Subcutaneous abdominal adipose tissue (tissue), 5 donors: ENCODE measurements at regions not wholly inside any gene's neighbourhood (a gene's known extent, or its start where the extent isn't known, plus 50 kb on each side); places are given as distances from the start of the nearest gene placed in this dataset.

Experiments
- H3K27ac ChIP-seq: one replicate; pipeline ENCODE4 v1.7.0; 2013; ENCODE audit warnings: low read depth, mild to moderate bottlenecking, inconsistent platforms, low read length, moderate library complexity
- H3K27me3 ChIP-seq, 5 donors: one replicate each; pipeline ENCODE4 v1.7.0; 2013; ENCODE audit warnings: low read length in 5 of 5, inconsistent platforms in 1 of 5; ENCODE audit not compliant: control insufficient read depth in 5 of 5, insufficient read depth in 4 of 5
- H3K36me3 ChIP-seq, 5 donors: one replicate each; pipeline ENCODE4 v1.7.0; 2013; ENCODE audit warnings: low read length in 5 of 5; ENCODE audit not compliant: control insufficient read depth in 5 of 5, insufficient read depth in 5 of 5
- H3K4me1 ChIP-seq, 5 donors: one replicate each; pipeline ENCODE4 v1.7.0; 2013; ENCODE audit warnings: low read length in 5 of 5, mild to moderate bottlenecking in 3 of 5, moderate library complexity in 1 of 5; ENCODE audit not compliant: control insufficient read depth in 5 of 5, insufficient read depth in 5 of 5
- H3K4me3 ChIP-seq, 5 donors: one replicate each; pipeline ENCODE4 v1.7.0; 2013; ENCODE audit warnings: low read length in 5 of 5, low read depth in 1 of 5
- H3K9ac ChIP-seq, 5 donors: one replicate each; pipeline ENCODE4 v1.7.0; 2013; ENCODE audit warnings: low read length in 5 of 5, mild to moderate bottlenecking in 4 of 5, moderate library complexity in 3 of 5
- H3K9me3 ChIP-seq, 5 donors: one replicate each; pipeline ENCODE4 v1.7.0; 2013; ENCODE audit warnings: low read length in 5 of 5; ENCODE audit not compliant: control insufficient read depth in 5 of 5
- donor health status: healthy.
- donor health status: healthy.
- donor health status: healthy.
- donor health status: healthy.
- donor health status: healthy.

DNA sequence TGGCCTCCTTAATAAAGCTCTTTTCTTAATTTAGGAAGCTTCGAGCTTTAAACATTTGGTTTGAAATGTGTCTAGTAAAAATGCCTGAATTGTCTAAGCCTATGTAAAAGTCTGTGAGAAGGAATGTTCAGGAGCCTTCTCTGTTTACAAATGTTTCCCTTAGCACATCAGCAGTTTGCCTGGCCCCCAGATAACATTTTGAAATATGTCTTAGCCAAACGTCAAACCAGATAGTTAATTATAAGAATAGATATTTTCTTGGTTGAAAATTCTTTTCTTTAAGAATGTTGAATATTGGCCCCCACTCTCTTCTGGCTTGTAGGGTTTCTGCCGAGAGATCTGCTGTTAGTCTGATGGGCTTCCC lies 498.6 kb downstream of the CCDC85A start:
- Histone ChIP-seq H3K9me3 (no peaks in the 10 kb centered on the region), H3K27ac (no peak overlapping the region), H3K27me3 (no peaks in the 10 kb centered on the region), H3K4me3 (no peak overlapping the region), H3K4me1 (peaks cover 0 to 3% (median 0%) of the 10 kb centered on the region in 5 donors), H3K9ac (no peak overlapping the region), H3K36me3 (no peaks in the 10 kb centered on the region)

DNA sequence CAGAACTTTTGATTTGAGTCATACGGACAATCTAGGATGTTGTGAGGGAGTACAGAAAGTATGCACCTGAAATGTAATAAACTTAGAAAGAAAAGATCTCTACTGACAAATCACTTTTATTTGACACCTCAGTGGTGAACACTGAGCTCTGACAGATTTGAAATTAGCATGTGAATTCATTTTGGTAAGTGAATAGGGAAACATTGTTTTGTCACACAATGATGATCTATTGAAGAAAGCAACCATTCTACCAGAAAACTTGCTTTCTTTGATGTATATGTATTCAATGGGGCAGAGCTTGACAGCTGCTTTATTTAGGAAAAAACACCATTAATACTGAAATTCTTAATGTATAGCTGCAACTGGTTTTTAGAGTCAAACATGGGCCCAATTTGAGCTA lies 500.5 kb downstream of the CCDC85A start:
- Histone ChIP-seq H3K9ac (no peak overlapping the region), H3K4me3 (no peak overlapping the region), H3K9me3 (no peaks in the 10 kb centered on the region), H3K4me1 (peaks cover 0 to 3% (median 0%) of the 10 kb centered on the region in 5 donors), H3K27me3 (no peaks in the 10 kb centered on the region), H3K27ac (no peak overlapping the region), H3K36me3 (no peaks in the 10 kb centered on the region)

DNA sequence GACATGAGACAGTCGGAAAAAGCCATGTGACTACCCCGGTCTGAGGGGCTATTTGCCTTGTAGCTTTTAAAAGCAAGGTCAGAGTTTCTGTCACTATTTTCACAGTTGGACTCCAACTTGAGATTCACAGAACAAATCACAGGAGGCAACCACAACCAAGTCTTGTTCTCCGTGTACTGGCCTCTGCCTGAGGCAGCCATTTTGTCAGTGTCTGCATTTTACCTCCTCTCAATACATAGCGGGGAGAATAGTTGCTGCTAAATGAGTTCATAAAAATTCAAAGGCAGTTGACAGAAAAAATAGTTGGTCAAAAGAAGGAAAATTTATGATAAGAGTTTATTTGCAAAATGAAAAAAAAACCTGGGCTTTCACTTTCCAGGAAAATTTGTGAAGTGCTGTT lies 501.4 kb downstream of the CCDC85A start:
- no peaks in the 10 kb centered on the region for H3K27me3 ChIP-seq
- no peaks in the 10 kb centered on the region for H3K36me3 ChIP-seq
- no peak overlapping the region for H3K4me3 ChIP-seq
- no peak overlapping the region for H3K9ac ChIP-seq
- no peaks in the 10 kb centered on the region for H3K9me3 ChIP-seq
- no peak overlapping the region for H3K27ac ChIP-seq
- H3K4me1 ChIP-seq = peaks cover 0 to 3% (median 0%) of the 10 kb centered on the region in 5 donors

DNA sequence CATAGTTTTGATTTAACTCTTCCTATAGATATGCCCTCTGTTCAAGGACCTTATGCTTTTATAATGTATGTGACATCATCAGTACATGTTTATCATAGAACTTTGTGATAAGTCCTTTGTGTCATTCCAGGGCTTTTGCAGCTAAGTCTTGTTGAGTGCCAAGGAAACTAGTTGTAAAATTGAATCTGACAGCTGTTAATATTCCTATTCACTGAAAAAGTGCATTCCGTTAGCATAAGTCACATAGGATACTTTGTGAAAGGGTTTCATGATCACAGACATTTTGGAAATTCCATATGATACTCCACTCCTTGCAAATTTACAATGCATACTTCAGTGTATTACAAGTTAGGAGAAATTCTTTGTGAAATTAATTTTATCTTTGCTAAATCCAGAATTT lies 503.4 kb downstream of the CCDC85A start:
- H3K4me1 ChIP-seq = no peaks in the 10 kb centered on the region
- no peaks in the 10 kb centered on the region for H3K27me3 ChIP-seq
- H3K9me3 ChIP-seq = no peaks in the 10 kb centered on the region
- no peak overlapping the region for H3K27ac ChIP-seq
- no peak overlapping the region for H3K9ac ChIP-seq
- H3K4me3 ChIP-seq = no peak overlapping the region
- H3K36me3 ChIP-seq = no peaks in the 10 kb centered on the region

DNA sequence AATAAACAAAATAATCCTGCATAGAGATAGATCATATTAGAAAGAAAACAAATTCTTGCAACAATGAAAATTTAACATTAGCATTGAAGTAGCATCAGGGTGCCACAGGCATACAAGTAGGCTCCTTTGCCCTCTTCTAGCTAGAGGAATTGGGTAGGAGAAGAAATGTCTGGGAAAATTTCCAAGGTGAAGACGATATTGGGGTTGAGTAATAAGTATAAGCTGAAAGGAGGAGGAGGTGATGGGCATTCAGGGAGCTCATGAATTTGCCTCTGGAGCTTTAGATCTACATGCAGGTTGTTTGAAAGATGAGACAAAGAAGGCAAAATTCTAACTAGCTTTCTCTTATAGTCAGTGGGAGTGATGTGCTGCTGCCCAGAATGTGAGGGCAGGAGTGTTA lies 504.9 kb downstream of the CCDC85A start:
- no peaks in the 10 kb centered on the region for H3K27me3 ChIP-seq
- H3K27ac ChIP-seq = no peak overlapping the region
- H3K36me3 ChIP-seq = no peaks in the 10 kb centered on the region
- H3K4me3 ChIP-seq = no peak overlapping the region
- no peak overlapping the region for H3K9ac ChIP-seq
- no peaks in the 10 kb centered on the region for H3K4me1 ChIP-seq
- H3K9me3 ChIP-seq = no peaks in the 10 kb centered on the region

DNA sequence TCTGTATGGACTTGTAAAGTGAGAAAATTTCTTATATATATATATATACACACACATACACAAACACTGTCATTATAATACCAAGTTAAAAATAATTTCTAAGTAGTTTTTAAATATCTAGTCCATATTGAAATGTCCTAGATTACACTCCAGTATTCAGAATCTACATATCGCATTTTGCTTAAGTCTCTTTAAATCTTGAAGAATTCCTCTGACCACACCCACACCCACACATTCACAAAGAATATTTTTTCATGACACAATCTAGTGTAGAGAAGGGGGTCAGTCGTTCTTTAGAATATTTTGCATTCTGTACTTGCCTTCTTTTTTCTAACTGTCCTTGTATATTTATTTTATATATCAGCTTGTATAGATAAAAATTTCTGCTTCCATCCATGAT lies 509.7 kb downstream of the CCDC85A start:
- Histone ChIP-seq H3K36me3 (no peaks in the 10 kb centered on the region), H3K4me3 (no peak overlapping the region), H3K9me3 (no peaks in the 10 kb centered on the region), H3K27me3 (no peaks in the 10 kb centered on the region), H3K9ac (no peak overlapping the region), H3K4me1 (no peaks in the 10 kb centered on the region), H3K27ac (no peak overlapping the region)

DNA sequence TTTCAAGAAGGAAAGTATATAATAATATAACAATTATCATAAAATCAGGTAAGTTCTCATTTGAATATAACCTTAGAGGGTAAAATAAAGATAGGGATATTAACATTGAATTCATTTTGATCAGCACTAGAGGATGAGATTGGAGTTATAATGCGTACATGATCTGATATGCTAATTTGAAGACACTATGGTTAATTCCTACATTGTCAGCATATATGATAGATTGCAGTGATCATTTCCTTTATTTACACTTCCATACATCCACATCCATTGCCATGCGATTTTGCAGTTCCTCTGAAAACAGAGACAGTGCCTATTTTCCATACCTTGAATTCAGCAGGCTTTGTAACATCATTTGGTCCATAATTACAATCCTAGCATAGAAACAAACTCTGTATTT lies 519.2 kb downstream of the CCDC85A start:
- H3K4me1 ChIP-seq = no peaks in the 10 kb centered on the region
- H3K27ac ChIP-seq = no peak overlapping the region
- no peak overlapping the region for H3K4me3 ChIP-seq
- H3K36me3 ChIP-seq = no peaks in the 10 kb centered on the region
- peaks cover 0 to 13% (median 10%) of the 10 kb centered on the region in 5 donors for H3K9me3 ChIP-seq
- H3K27me3 ChIP-seq = no peaks in the 10 kb centered on the region
- H3K9ac ChIP-seq = no peak overlapping the region

DNA sequence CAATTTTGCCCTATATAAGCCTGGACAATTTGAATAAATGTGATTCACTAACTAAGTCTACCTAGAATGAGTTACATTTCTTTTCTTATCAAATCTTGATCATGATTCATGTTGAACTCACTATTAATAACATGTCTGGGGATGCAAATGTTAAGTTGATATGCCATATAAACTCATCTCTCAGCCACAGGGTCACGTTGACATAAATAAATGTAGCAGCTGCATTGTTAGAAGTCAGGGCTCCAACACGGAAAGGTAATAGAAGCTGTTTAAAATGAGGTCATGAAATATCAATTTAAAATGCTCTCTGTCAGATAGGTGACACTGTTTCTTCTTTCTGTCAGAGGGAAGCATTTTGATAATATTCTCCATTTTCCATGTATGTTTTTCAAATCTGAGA lies 521.9 kb downstream of the CCDC85A start:
- H3K27ac ChIP-seq = no peak overlapping the region
- H3K4me3 ChIP-seq = no peak overlapping the region
- no peaks in the 10 kb centered on the region for H3K27me3 ChIP-seq
- no peak overlapping the region for H3K9ac ChIP-seq
- H3K36me3 ChIP-seq = no peaks in the 10 kb centered on the region
- H3K9me3 ChIP-seq = peaks cover 0 to 2% (median 0%) of the 10 kb centered on the region in 5 donors
- no peaks in the 10 kb centered on the region for H3K4me1 ChIP-seq

DNA sequence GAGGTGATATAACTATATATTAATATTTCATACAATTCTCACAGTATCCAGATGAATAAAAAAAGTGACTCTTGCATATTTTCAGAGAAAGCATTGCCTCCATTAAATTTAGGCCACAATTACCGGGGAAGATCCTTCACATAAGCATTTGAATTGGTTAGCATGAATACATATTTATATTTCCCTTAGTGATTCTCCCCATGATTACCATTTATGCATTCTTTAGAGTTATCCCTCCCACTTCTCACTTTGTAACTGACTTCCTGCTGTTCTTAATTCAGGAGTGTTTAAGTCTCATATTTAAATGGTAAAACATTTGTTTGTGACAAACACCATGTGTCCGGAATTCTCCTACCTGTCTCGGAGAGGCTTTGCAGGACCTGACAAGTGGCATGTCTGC lies 523.4 kb downstream of the CCDC85A start:
- no peaks in the 10 kb centered on the region for H3K27me3 ChIP-seq
- no peak overlapping the region for H3K4me3 ChIP-seq
- H3K36me3 ChIP-seq = no peaks in the 10 kb centered on the region
- peaks cover 0 to 2% (median 0%) of the 10 kb centered on the region in 5 donors for H3K9me3 ChIP-seq
- no peaks in the 10 kb centered on the region for H3K4me1 ChIP-seq
- H3K9ac ChIP-seq = no peak overlapping the region
- no peak overlapping the region for H3K27ac ChIP-seq

DNA sequence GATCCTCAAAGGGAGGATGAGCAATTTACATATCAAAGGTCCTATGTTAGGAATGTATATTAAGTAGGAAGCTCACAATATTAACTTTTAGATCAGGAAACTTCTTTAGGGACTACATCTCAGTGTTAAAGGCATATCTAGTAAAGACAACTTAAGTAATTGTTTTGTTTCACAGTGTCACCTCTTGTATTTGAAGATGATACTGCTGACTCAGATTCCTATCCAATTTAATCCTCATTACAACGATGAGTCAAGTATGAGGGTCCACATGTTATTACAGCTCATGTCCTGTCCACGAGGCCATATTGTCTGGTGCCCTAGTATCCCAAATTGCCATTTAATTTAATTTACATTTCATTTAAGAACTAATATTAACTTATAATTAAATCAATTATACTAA lies 523.9 kb downstream of the CCDC85A start:
- Histone ChIP-seq H3K27me3 (no peaks in the 10 kb centered on the region), H3K4me3 (no peak overlapping the region), H3K4me1 (no peaks in the 10 kb centered on the region), H3K36me3 (no peaks in the 10 kb centered on the region), H3K27ac (no peak overlapping the region), H3K9ac (no peak overlapping the region), H3K9me3 (peaks cover 0 to 2% (median 0%) of the 10 kb centered on the region in 5 donors)

DNA sequence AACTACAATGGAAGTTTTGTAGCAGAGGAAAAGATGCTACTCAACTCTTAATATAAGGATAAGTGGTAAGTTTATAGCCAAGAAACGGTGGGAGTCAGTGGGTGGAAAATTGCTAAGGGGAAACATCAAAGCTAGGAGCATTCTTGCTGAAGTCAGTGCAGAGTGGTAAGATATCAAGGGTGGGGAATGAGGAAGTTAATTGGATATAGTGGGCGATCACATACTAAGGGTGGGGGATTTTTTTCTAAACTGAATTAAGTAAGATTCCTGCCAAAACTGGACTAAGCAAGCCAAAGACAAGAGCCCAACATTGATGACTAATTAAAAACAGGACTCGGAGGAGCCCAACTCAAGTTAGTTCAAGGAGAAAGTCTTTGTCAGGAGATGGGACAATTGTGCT lies 525.4 kb downstream of the CCDC85A start:
- H3K4me3 ChIP-seq = no peak overlapping the region
- no peak overlapping the region for H3K27ac ChIP-seq
- H3K27me3 ChIP-seq = no peaks in the 10 kb centered on the region
- H3K36me3 ChIP-seq = no peaks in the 10 kb centered on the region
- H3K4me1 ChIP-seq = peaks cover 0 to 6% (median 0%) of the 10 kb centered on the region in 5 donors
- H3K9me3 ChIP-seq = no peaks in the 10 kb centered on the region
- H3K9ac ChIP-seq = no peak overlapping the region
